KBM-7 (cell line): ENCODE measurements at regions not wholly inside any gene's neighbourhood (a gene's known extent, or its start where the extent isn't known, plus 50 kb on each side); places are given as distances from the start of the nearest gene placed in this dataset.

Experiments used
- DNase-seq: peaks from one replicate; pipeline ENCODE4 v3.0.0-alpha.2; 2015
- in situ Hi-C: fragments of 300-500 bp; cut with MboI; formaldehyde crosslinking; loops from 2 replicates; pipeline ENCODE4 v1.14.3; 2020; ENCODE audit warnings: low sequenced_read_pairs, low pct_unique_long_range_greater_than_20kb, mixed read lengths

- in situ Hi-C loops: no loop called here
- no peak for DNase-seq
Observed at GRCh38 chr5:68771221-68771620, 322.6 kb upstream of the SLC30A5 start.

DNA sequence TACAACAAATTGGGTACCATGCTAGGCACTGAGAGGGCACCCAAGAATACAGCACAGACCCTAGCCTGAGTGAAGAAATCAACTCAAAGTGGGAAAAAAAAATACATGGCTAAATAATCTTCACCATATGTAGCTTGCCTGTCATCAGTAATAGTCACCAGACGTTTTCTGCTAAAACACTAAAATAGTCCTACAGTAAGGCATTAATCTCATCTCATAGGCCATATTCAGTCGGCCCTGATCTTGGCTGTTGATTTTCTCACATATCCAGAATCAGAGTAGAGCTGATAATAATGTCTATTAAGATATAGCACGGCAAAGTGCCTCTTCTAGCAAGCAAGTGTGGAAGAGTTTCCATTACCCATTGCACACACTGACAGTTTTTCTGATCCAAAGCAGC, 322.1 kb upstream of the SLC30A5 start:
- DNase-seq: no peak
- in situ Hi-C loops: no loop called here

- in situ Hi-C loops: no loop called here
Observed at GRCh38 chr5:68776381-68776780, 317.4 kb upstream of the SLC30A5 start.

DNA sequence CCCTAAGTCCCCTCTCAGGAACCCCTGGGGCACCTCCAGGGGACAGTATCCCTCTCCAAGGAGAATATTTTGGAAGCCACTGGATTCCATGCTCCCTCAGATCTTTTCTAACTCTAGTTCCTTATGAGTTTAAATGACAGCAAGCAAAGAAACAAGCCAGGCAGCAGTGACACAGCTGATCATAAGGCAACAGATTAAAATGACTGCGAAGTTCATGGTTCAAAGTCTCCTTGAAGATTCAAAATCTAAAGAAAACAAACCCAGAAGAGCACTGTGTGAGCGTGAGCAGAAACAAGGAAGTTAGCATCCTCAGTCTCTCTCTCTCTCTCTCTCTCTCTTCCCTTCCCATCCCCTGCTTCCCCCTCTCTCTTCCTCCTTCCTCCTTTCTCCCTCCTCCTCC, 316.7 kb upstream of the SLC30A5 start:
- in situ Hi-C loops: no loop called here

More at GRCh38 chr5:68776381-68776780, 317.4 kb upstream of the SLC30A5 start:
- DNase-seq: no peak

DNA sequence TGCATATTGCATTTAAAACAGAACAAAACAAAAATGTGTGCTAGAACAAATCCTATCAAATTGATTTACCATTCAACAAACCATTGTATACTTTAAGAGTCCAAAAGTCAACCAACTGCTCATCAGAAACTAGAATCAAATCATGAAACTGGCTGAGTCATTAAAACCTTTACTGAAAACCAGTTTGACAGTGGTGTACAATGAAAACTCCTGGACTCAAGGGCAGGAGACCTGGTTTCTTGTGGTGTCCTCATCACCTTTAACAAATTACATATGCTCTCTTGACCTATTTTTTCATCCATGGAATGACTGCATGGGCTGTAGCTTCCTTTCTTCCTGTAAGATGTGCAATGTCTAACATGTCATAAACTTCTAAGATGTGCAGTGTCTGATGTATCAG, 315.3 kb upstream of the SLC30A5 start:
- no peak for DNase-seq

More for the DNA sequence above, 316.7 kb upstream of the SLC30A5 start:
- no peak for DNase-seq

DNA sequence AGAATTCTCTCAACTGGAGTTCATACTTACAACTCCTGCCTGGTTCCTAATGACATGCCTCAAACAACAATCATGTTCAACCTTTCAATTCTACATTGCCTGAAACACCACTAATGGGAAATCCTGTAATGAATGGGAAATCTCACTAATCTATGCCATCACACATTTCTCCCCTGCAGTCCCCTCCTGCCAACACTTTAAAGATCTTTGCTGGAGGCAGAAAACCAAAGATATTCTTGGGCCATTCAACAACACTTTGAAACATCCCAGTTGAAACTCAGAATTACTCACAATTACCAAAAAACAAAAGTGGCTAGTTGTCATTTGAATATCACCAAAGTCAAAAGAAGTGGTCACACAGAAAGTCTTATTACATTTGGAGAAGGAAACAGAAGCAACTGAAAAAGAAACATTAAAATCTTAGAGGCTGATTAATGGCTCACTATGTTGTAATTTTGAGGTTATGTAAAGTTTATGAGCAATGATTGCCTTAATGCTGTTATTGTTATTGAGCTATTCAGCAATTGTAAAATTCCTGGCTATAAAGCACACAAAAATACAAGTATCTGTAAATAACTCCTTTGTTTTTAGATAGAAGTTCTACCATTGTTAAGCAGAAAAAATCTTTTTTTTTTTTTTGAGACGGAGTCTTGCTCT, 313.4 kb upstream of the SLC30A5 start:
- in situ Hi-C loops: no loop called here
- no peak for DNase-seq

More for the DNA sequence above, 315.3 kb upstream of the SLC30A5 start:
- in situ Hi-C loops: no loop called here

- in situ Hi-C loops: no loop called here
- DNase-seq: no peak
Observed at GRCh38 chr5:68793074-68793473, 300.7 kb upstream of the SLC30A5 start.

DNA sequence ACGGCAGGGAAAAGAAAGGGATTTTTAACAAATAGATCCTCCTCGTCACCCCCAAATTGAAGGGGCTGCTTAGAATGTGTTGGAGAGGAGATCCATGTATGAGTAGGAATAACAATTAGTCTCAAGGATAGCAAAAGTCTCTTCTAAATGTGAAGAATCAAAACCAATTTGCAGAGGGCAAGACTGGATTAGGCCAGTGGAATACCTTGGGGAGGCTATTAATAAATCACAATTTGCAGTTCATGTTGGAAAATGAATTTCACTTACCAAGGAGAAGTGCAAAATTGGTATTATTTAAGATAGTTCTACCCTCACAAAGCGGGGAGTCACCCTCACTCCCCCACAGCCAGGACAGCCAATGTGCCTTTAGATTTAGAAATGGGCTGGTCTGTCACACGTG, 299.8 kb upstream of the SLC30A5 start:
- in situ Hi-C loops: no loop called here
- no peak for DNase-seq

DNA sequence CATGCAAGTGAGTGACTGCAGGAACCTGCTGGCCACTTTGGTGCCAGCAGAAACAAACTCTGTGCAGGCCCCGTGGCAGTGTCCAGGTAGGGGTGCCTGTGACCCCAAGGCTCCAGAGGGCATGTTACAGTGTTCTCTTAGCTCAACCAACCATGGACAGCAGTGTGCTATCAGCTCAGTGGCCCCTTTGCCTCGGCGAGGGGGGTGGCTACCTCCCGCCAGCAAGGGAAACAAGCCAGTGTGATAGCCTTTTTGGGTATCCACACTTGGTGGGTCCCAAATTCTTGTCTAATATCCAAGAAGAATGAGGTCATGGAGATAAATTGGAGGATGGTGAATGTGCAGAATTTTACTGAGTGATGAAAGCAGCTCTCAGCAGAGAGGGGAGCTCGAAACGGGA, 298.6 kb upstream of the SLC30A5 start:
- DNase-seq: no peak
- in situ Hi-C loops: no loop called here

- in situ Hi-C loops: no loop called here
- no peak for DNase-seq
Observed at GRCh38 chr5:68798877-68799843, 294.7 kb upstream of the SLC30A5 start.

- no peak for DNase-seq
- in situ Hi-C loops: no loop called here
Observed at GRCh38 chr5:68802430-68802829, 291.4 kb upstream of the SLC30A5 start.

DNA sequence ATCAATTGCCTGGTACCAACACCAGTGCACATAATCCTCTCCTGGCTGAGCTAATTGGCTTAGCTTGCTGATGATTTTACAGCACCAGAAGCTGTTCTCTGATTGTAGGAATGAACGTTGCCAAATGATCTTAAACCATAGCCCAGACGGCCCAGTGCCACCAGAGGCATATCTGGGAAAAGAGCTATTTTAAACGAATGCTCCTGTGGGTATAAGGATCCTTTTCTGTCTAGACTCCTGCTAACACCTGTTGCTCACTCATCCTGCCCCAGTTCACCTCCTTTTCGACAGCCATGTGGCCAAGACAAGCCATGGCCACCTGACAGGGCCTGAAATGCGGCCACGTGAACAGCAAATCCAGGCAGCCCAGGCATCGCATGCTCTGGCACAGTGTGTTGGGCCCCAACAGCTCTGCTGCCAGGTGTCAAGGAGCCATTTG, 289.9 kb upstream of the SLC30A5 start:
- in situ Hi-C loops: no loop called here
- DNase-seq: no peak

GRCh38 chr5:68804343-68804742, 289.5 kb upstream of the SLC30A5 start:
- in situ Hi-C loops: no loop called here

DNA sequence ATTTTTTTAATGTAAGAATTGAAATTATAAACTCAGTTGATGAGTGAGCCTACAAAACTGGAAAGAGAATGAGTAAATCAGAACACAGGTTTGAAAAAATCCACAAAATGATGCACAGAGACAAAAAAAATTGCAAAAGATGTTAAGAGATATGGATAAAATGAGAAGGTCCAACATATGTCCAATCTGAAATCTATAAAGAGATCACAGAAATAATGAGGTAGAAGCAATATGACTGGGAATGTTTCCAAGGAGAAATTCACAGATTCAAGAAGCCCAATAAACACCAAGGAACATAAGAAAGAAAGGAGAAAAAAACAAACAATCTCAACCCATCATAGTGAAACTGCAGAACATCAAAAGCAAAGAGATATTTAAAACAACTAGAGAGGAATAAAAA, 288.4 kb upstream of the SLC30A5 start:
- in situ Hi-C loops: no loop called here
- DNase-seq: no peak

More at GRCh38 chr5:68804343-68804742, 289.5 kb upstream of the SLC30A5 start:
- DNase-seq: no peak

- in situ Hi-C loops: no loop called here
- no peak for DNase-seq
Observed at GRCh38 chr5:68817632-68818031, 276.2 kb upstream of the SLC30A5 start.

DNA sequence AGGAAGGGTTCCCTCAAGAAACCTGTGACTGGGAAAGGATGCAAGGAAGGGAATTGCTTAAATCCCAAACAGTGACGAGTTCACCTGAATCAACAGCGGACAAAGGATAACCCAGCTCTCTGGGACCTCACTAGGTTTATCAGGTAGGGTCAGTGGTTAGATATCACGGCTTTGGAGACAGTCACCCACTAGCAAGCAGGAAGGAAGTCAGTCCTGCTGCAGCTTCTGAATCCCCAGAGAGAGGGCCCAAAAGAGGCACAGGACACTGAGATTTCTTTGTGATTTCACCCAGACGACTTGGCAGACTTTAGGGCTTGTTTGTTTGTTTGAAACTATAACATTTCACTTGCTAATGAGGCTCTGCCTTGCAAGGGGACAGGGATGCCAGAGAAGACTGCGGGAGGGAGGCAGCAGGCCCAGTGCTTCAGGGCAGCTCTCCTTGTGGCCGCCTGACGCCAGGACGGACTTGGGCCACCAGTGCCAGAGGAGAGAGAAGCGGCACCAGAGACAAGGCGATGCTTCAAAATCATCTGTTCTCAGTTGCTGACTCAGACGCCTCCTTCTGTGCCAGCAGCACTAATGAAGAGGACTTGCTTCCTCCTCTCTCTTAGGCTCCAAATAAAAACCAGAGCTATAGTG, 275.6 kb upstream of the SLC30A5 start:
- no peak for DNase-seq
- in situ Hi-C loops: no loop called here

DNA sequence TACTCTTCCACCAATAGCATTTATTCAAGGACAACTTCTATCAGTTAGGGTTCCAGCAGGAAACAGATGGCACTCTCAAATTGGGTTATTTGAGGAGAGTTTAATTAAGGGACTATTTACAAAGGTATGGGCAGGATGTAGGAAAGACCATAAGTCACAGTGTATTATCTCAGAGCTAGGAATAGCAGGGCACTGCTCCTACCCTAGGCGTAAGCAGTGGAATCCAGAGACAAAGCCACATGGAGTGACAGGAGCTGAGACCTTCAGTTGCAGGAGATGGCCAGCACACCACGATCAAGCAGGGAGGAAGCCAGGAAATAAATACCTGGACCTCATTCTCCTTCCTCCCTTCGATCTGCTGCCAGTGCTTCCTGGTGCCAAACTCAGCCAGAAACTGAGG, 274.9 kb upstream of the SLC30A5 start:
- in situ Hi-C loops: no loop called here
- no peak for DNase-seq

GRCh38 chr5:68821056-68821455, 272.8 kb upstream of the SLC30A5 start:
- DNase-seq: no peak
- in situ Hi-C loops: no loop called here

- in situ Hi-C loops: no loop called here
- DNase-seq: no peak
Observed at GRCh38 chr5:68822796-68823195, 271.0 kb upstream of the SLC30A5 start.

DNA sequence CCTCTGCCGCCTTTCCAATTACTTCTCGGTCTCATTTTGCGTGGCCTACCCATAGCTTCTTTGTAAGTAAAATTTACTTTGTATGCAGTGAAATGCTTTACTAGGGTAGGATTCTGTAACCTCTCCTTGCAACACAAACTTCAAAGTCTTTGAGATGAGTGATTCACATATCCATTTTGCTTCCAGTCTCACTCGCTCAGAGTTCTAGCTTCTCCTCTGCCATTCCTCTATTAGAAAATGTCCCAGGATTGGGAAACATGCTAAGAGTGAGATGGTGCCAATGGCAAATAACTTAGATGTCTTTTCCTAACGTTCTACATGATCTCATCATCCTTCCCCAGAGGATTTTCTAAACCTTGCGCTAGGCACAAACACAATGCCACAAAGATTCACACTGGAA, 270.5 kb upstream of the SLC30A5 start:
- DNase-seq: no peak
- in situ Hi-C loops: no loop called here
